HEK293 (cell line): ENCODE measurements at regions not wholly inside any gene's neighbourhood (a gene's known extent, or its start where the extent isn't known, plus 50 kb on each side); places are given as distances from the start of the nearest gene placed in this dataset.

ENCODE experiments used
- CTCF ChIA-PET: fragments of 350-600 bp; formaldehyde crosslinking; extraction: SDS; loops from one replicate; lab custom pipeline; 2021; ENCODE audit warnings: antibody characterized with exemption; lab: Yijun Ruan, JAX
- POLR2A ChIA-PET: fragments of 300-600 bp; formaldehyde crosslinking; extraction: SDS; loops from one replicate; lab custom pipeline; 2020; ENCODE audit warnings: antibody characterized with exemption, inconsistent platforms; lab: Yijun Ruan, JAX
- H3K27ac ChIP-seq: fragments of 200-500 bp; sonication (Bioruptor generic); 2 replicates; pipeline ENCODE4 v1.5.1; 2014; ENCODE audit warnings: low read depth, low read length, control low read depth, inconsistent platforms; ENCODE audit errors: extremely low read depth
- H3K36me3 ChIP-seq, 2 experiments: fragments of 200-500 bp in 1 of 2; sonication (Bioruptor generic) in 1 of 2; 1 replicate in 1 of 2; 2 replicates in 1 of 2; pipeline ENCODE4 v1.5.1; 2014 to 2017; ENCODE audit warnings: inconsistent platforms in 2 of 2, low read length in 2 of 2; ENCODE audit not compliant: control insufficient read depth in 2 of 2, insufficient read depth in 1 of 2
- H3K4me1 ChIP-seq: fragments of 200-500 bp; sonication (Bioruptor generic); 2 replicates; pipeline ENCODE4 v1.5.1; 2014; ENCODE audit warnings: mild to moderate bottlenecking, low read length, inconsistent platforms; ENCODE audit not compliant: control insufficient read depth, insufficient read depth
- H3K4me3 ChIP-seq: 2 replicates; pipeline ENCODE4 v1.5.1; 2011; ENCODE audit warnings: low read depth, mild to moderate bottlenecking, control low read depth, low read length, moderate library complexity
- H3K9me3 ChIP-seq: fragments of 200-500 bp; sonication (Bioruptor generic); 2 replicates; pipeline ENCODE4 v1.5.1; 2014; ENCODE audit warnings: low read depth, low read length, inconsistent platforms; ENCODE audit not compliant: control insufficient read depth, insufficient read depth
- HOXA7 ChIP-seq: sonication (generic); formaldehyde crosslinking; IDR thresholded peaks from 2 replicates; pipeline ENCODE4 v1.8.1; 2022; ENCODE audit warnings: missing genetic modification reagents, borderline replicate concordance
- IKZF3 ChIP-seq: fragments of 450-650 bp; IDR thresholded peaks from 2 replicates; pipeline ENCODE4 v1.5.0; 2018; ENCODE audit warnings: missing biosample characterization, mild to moderate bottlenecking, missing genetic modification characterization, moderate library complexity
- KLF10 ChIP-seq: fragments of 450-650 bp; IDR thresholded peaks from 2 replicates; pipeline ENCODE4 v1.5.1; 2018; ENCODE audit warnings: missing biosample characterization, mild to moderate bottlenecking, missing genetic modification characterization
- KLF8 ChIP-seq: fragments of 450-650 bp; formaldehyde crosslinking; IDR thresholded peaks from 2 replicates; pipeline ENCODE4 v1.5.1; 2016; ENCODE audit warnings: missing biosample characterization, missing genetic modification characterization
- PRDM10 ChIP-seq: fragments of 450-650 bp; formaldehyde crosslinking; IDR thresholded peaks from 2 replicates; pipeline ENCODE4 v1.5.1; 2016; ENCODE audit warnings: missing biosample characterization, missing genetic modification characterization
- TCF7L2 ChIP-seq: IDR thresholded peaks from 2 replicates; pipeline ENCODE4 v1.6.1; 2011; ENCODE audit warnings: low read depth, mild to moderate bottlenecking, inconsistent platforms, low read length, moderate library complexity, borderline replicate concordance
- ZBTB44 ChIP-seq: fragments of 450-650 bp; IDR thresholded peaks from 2 replicates; pipeline ENCODE4 v1.5.1; 2018; ENCODE audit warnings: missing biosample characterization, mild to moderate bottlenecking, missing genetic modification characterization
- ZBTB49 ChIP-seq: fragments of 450-650 bp; formaldehyde crosslinking; IDR thresholded peaks from 2 replicates; pipeline ENCODE4 v1.5.1; 2016; ENCODE audit warnings: missing biosample characterization, missing genetic modification characterization, low read depth
- ZFP3 ChIP-seq: fragments of 450-650 bp; formaldehyde crosslinking; IDR thresholded peaks from 2 replicates; pipeline ENCODE4 v1.5.1; 2016; ENCODE audit warnings: low read depth, missing biosample characterization, missing genetic modification characterization
- ZIC2 ChIP-seq: fragments of 450-650 bp; formaldehyde crosslinking; IDR thresholded peaks from 2 replicates; pipeline ENCODE4 v1.5.1; 2016; ENCODE audit warnings: missing biosample characterization, missing genetic modification characterization
- ZNF114 ChIP-seq: fragments of 450-650 bp; formaldehyde crosslinking; IDR thresholded peaks from 2 replicates; pipeline ENCODE4 v1.5.0; 2017; ENCODE audit warnings: missing biosample characterization, missing genetic modification characterization
- ZNF133 ChIP-seq: fragments of 450-650 bp; formaldehyde crosslinking; IDR thresholded peaks from 2 replicates; pipeline ENCODE4 v1.5.1; 2016; ENCODE audit warnings: missing biosample characterization, missing genetic modification characterization
- ZNF155 ChIP-seq: fragments of 450-650 bp; formaldehyde crosslinking; IDR thresholded peaks from 2 replicates; pipeline ENCODE4 v1.5.1; 2016; ENCODE audit warnings: missing biosample characterization, missing genetic modification characterization
- ZNF157 ChIP-seq: fragments of 450-650 bp; formaldehyde crosslinking; IDR thresholded peaks from 2 replicates; pipeline ENCODE4 v1.5.1; 2016; ENCODE audit warnings: missing biosample characterization, missing genetic modification characterization
- ZNF169 ChIP-seq: fragments of 450-650 bp; formaldehyde crosslinking; IDR thresholded peaks from 2 replicates; pipeline ENCODE4 v1.5.1; 2016; ENCODE audit warnings: missing biosample characterization, missing genetic modification characterization
- ZNF174 ChIP-seq: fragments of 450-650 bp; formaldehyde crosslinking; IDR thresholded peaks from 2 replicates; pipeline ENCODE4 v1.5.0; 2017; ENCODE audit warnings: missing biosample characterization, mild to moderate bottlenecking, missing genetic modification characterization
- ZNF175 ChIP-seq: fragments of 450-650 bp; formaldehyde crosslinking; IDR thresholded peaks from 2 replicates; pipeline ENCODE4 v1.5.1; 2016; ENCODE audit warnings: missing biosample characterization, missing genetic modification characterization
- ZNF221 ChIP-seq: fragments of 450-650 bp; formaldehyde crosslinking; IDR thresholded peaks from 2 replicates; pipeline ENCODE4 v1.5.1; 2017; ENCODE audit warnings: missing biosample characterization, missing genetic modification characterization, borderline replicate concordance
- ZNF239 ChIP-seq: fragments of 450-650 bp; formaldehyde crosslinking; IDR thresholded peaks from 2 replicates; pipeline ENCODE4 v1.5.1; 2016; ENCODE audit warnings: missing biosample characterization, missing genetic modification characterization
- ZNF311 ChIP-seq: fragments of 450-650 bp; formaldehyde crosslinking; IDR thresholded peaks from 2 replicates; pipeline ENCODE4 v1.5.1; 2017; ENCODE audit warnings: missing biosample characterization, missing genetic modification characterization, borderline replicate concordance
- ZNF394 ChIP-seq: fragments of 450-650 bp; formaldehyde crosslinking; IDR thresholded peaks from 2 replicates; pipeline ENCODE4 v1.5.1; 2016; ENCODE audit warnings: missing biosample characterization, missing genetic modification characterization, mild to moderate bottlenecking, moderate library complexity, borderline replicate concordance
- ZNF600 ChIP-seq: fragments of 450-650 bp; formaldehyde crosslinking; IDR thresholded peaks from 2 replicates; pipeline ENCODE4 v1.5.1; 2016; ENCODE audit warnings: missing biosample characterization, missing genetic modification characterization
- ZNF621 ChIP-seq: fragments of 450-650 bp; formaldehyde crosslinking; IDR thresholded peaks from 2 replicates; pipeline ENCODE4 v1.5.1; 2017; ENCODE audit warnings: missing biosample characterization, missing genetic modification characterization
- ZNF830 ChIP-seq: fragments of 450-650 bp; IDR thresholded peaks from 2 replicates; pipeline ENCODE4 v1.5.0; 2018; ENCODE audit warnings: missing biosample characterization, missing genetic modification characterization, low read depth, mild to moderate bottlenecking, moderate library complexity
- ZNF843 ChIP-seq: fragments of 450-650 bp; formaldehyde crosslinking; IDR thresholded peaks from 2 replicates; pipeline ENCODE4 v1.5.1; 2016; ENCODE audit warnings: missing biosample characterization, missing genetic modification characterization
- TF ChIP-seq, protein P1 (sequence below): fragments of 450-650 bp; formaldehyde crosslinking; IDR thresholded peaks from 2 replicates; pipeline ENCODE4 v1.5.1; 2016; ENCODE audit warnings: missing biosample characterization, missing genetic modification characterization
- TF ChIP-seq, protein P2 (sequence below): fragments of 450-650 bp; formaldehyde crosslinking; IDR thresholded peaks from 2 replicates; pipeline ENCODE4 v1.5.1; 2016; ENCODE audit warnings: missing biosample characterization, missing genetic modification characterization, borderline replicate concordance
- TF ChIP-seq, protein P3 (sequence below): fragments of 450-650 bp; formaldehyde crosslinking; IDR thresholded peaks from 2 replicates; pipeline ENCODE4 v1.5.1; 2016; ENCODE audit warnings: missing biosample characterization, missing genetic modification characterization

GRCh38 chr6:170152989-170153388 lies 137.9 kb downstream of the DLL1 start:
- Histone ChIP-seq H3K4me1 (peaks cover 4% of the 10 kb centered on the region), H3K4me3 (no peak overlapping the region), H3K9me3 (no peaks in the 10 kb centered on the region), H3K36me3 (no peaks in the 10 kb centered on the region), H3K27ac (no peak overlapping the region)
- ChIA-PET POLR2A (no interaction called here), CTCF (no interaction called here)
- TF ChIP-seq KLF10 (tag by site-specific recombination) (peak; percentile 44; the same call in 1 of the 2 replicates), ZNF169 (tag by site-specific recombination) (no peak), ZNF221 (no peak), ZNF157 (no peak), IKZF3 (no peak), ZNF239 (tag by site-specific recombination) (no peak), ZNF114 (tag by site-specific recombination) (no peak), HOXA7 (CRISPR knock-in tag) (no peak), ZNF133 (tag by site-specific recombination) (no peak), TCF7L2 (no peak), ZFP3 (no peak), ZBTB44 (peak; percentile 82), ZNF621 (tag by site-specific recombination) (no peak), PRDM10 (peak; percentile 93), ZNF155 (no peak), ZNF600 (tag by site-specific recombination) (peak; percentile 86), ZNF830 (tag by site-specific recombination) (no peak), ZNF843 (peak; percentile 37), ZBTB49 (tag by site-specific recombination) (no peak), ZNF311 (tag by site-specific recombination) (no peak), ZIC2 (peak; percentile 93), ZNF174 (tag by site-specific recombination) (no peak), ZNF175 (no peak), ZNF394 (tag by site-specific recombination) (no peak), KLF8 (tag by site-specific recombination) (no peak)
- TF ChIP-seq, protein P1, sequence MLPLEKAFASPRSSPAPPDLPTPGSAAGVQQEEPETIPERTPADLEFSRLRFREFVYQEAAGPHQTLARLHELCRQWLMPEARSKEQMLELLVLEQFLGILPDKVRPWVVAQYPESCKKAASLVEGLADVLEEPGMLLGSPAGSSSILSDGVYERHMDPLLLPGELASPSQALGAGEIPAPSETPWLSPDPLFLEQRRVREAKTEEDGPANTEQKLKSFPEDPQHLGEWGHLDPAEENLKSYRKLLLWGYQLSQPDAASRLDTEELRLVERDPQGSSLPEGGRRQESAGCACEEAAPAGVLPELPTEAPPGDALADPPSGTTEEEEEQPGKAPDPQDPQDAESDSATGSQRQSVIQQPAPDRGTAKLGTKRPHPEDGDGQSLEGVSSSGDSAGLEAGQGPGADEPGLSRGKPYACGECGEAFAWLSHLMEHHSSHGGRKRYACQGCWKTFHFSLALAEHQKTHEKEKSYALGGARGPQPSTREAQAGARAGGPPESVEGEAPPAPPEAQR (tag by site-specific recombination) = no peak
- TF ChIP-seq, protein P2, sequence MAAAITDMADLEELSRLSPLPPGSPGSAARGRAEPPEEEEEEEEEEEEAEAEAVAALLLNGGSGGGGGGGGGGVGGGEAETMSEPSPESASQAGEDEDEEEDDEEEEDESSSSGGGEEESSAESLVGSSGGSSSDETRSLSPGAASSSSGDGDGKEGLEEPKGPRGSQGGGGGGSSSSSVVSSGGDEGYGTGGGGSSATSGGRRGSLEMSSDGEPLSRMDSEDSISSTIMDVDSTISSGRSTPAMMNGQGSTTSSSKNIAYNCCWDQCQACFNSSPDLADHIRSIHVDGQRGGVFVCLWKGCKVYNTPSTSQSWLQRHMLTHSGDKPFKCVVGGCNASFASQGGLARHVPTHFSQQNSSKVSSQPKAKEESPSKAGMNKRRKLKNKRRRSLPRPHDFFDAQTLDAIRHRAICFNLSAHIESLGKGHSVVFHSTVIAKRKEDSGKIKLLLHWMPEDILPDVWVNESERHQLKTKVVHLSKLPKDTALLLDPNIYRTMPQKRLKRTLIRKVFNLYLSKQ (tag by site-specific recombination) = no peak
- TF ChIP-seq, protein P3, sequence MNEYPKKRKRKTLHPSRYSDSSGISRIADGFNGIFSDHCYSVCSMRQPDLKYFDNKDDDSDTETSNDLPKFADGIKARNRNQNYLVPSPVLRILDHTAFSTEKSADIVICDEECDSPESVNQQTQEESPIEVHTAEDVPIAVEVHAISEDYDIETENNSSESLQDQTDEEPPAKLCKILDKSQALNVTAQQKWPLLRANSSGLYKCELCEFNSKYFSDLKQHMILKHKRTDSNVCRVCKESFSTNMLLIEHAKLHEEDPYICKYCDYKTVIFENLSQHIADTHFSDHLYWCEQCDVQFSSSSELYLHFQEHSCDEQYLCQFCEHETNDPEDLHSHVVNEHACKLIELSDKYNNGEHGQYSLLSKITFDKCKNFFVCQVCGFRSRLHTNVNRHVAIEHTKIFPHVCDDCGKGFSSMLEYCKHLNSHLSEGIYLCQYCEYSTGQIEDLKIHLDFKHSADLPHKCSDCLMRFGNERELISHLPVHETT (tag by site-specific recombination) = no peak
